AG09319 (cell line): ENCODE measurements at regions not wholly inside any gene's neighbourhood (a gene's known extent, or its start where the extent isn't known, plus 50 kb on each side); places are given as distances from the start of the nearest gene placed in this dataset.
"Not testable (repeated sequence)": the region's sequence is repeated elsewhere in the genome, so short reads cannot be mapped to it uniquely, and the experiment has no call there.

Experiments
- DNase-seq: peaks from one replicate; pipeline ENCODE4 v3.0.0-alpha.2; 2010; ENCODE audit warnings: low read depth; ENCODE audit errors: extremely low read depth
- CTCF ChIP-seq: IDR thresholded peaks from 2 replicates; pipeline ENCODE4 v1.5.1; 2011; ENCODE audit warnings: low read depth, mild to moderate bottlenecking, inconsistent platforms, low read length, moderate library complexity

GRCh38 chr1:87408665-87409248 is 80.1 kb downstream of the LMO4 start:
- no peak for TF ChIP-seq CTCF
- no peak for DNase-seq

DNA sequence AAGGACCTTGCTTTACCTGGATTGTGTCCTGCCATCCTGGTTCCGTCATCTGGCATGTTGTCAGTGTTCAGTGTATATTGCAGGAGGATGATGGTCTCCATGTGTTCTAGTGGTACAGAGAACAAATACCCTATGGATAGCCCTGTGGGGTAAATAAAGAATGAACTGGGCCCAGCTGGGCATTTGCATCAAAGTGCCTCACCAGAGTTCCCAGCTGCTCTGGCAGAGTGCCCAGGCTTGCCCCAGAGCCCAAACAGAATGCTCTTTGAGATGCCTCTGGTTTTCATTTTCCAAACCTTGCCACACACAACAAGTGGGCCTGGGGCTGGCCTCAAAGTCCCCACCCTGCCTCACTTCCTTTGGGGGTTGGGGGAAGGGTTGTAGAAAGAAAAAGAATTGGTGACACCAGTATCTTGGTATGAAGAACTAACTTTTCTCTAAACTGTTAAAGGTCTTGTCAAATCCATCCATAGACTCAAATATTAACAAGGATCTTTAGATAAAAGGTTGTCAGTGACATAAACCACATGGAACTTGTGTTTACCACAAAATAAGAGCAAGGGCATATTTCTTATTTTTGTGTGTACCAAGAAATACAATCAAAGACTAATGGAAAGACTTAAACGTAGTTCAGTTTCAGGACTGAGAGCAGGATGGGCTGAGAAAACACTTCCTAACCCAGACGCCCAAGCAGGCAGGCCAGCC is 82.2 kb downstream of the LMO4 start:
- TF ChIP-seq CTCF = no peak
- DNase-seq = no peak

GRCh38 chr1:87413846-87414245 is 85.2 kb downstream of the LMO4 start:
- not testable (repeated sequence) for DNase-seq

DNA sequence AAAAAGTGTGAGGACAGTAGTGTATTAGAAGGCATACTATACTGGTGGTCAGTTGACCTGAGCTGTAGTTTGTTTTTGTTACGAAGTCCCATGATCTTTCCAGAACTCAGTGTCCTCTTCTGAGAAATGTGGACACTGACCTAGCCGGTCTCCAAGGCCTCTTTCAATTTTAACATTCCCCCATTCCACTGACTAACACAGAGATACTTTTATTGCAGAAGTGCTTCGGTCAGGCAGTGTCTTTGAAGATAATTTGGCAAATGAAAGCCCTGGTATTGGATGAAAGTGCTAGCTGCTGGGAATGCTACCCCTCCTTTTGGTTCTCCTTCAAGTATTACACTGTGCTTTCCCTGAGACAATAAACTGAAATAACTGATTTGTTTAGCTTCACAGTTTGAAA is 89.4 kb downstream of the LMO4 start:
- no peak for TF ChIP-seq CTCF
- no peak for DNase-seq

GRCh38 chr1:87421809-87422208 is 93.1 kb downstream of the LMO4 start:
- no peak for DNase-seq
- no peak for TF ChIP-seq CTCF

GRCh38 chr1:87424541-87424940 is 95.9 kb downstream of the LMO4 start:
- no peak for TF ChIP-seq CTCF
- no peak for DNase-seq

DNA sequence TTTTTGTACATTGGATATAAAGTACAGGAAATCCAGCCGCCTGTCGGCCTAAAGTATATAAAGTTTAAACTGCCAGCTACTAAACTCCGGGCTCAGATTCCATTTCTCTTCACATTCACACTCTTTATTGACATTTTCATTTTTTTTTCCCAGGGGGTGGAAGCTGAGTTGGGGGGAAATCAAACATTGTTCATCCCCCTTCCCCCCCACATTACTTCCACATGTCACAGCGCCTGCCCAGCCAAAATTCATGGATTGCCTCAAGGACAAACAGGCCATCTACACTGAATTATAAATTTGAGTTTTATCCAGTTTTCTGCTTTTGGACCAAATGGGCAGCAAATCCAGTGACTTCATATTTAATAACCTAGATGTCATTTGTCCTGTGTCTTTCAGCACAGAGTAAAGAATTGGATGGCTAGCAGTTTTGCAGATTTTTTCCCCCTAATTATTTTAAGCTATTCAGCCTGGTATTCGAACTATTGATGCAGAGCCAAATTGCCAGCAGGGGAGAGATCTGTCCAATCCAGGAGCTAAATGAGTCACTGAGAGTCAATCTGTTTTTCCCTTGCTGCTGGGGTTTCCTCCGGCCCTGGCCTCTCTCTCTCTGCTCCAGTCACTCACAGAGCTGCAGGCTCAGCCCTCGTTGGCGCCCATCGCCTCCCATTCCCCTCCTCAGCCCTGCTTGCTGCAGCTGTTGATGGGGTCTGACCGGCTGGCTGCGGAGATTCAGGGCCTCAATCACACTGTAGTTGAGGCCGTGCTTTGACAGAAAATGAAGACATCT is 98.0 kb downstream of the LMO4 start:
- peak; percentile 3 for DNase-seq
- TF ChIP-seq CTCF = no peak
